ENCODE measurements at regions not wholly inside any gene's neighbourhood (a gene's known extent, or its start where the extent isn't known, plus 50 kb on each side); places are given as distances from the start of the nearest gene placed in this dataset.
"Not testable (repeated sequence)": the region's sequence is repeated elsewhere in the genome, so short reads cannot be mapped to it uniquely, and the experiment has no call there.

DNA sequence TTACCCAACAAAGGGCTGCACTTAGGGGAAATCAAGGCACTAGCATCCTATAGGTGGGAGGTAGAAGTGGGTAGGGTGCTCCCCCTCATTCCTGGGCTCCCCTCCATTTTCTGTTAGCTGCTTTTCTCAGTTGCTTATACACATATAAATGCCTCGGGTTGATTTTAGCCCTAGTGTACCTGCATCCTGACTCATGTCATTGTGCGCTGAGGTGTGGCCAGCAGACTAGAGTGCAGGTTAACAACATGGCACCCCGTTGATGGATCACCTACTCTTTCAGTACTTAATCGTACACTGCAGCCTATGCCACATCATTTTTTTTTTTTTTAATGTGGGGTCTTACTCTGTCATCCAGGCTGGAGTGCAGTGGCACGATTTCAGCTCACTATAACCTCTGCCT, 144.0 kb upstream of the ITGB1 start:
- no peak for DNase-seq (ENCODE audit: extremely low read depth in 1 of 2, low read depth in 1 of 2)

GRCh38 chr10:33101392-33101787, 143.4 kb upstream of the ITGB1 start:
- no peak for DNase-seq (ENCODE audit: extremely low read depth in 1 of 2, low read depth in 1 of 2)

DNA sequence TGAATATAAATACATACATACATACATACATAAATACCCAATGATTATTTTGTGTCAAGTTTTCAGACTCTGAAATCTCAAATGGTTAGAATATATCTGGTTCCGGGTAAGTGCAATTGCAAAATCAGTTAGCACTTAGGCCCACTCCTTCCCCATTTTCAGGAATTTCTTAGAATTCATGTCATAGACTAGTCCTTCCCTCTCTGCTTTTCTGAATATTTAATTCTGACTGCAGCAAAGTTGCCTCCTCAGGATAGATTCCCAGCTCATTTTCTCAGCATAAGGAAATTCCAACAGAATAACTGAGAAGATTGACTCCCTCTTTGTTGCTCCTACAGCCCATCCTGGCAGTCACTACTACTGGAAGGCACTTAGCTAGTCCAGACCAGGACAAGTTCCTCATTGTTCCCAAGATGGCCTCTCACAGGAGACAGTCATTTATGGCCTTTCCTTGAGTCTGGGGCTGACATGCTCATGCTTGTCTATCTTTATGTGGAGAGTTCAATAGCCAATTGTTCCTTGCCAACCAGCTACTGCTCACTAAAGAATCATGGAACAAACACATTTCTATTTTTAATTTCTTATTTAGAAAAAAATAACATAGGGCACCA, 142.9 kb upstream of the ITGB1 start:
- DNase-seq (ENCODE audit: extremely low read depth in 1 of 2, low read depth in 1 of 2) = no peak

- no peak for DNase-seq (ENCODE audit: extremely low read depth in 1 of 2, low read depth in 1 of 2)
Observed at GRCh38 chr10:33099748-33100147, 141.7 kb upstream of the ITGB1 start.

DNA sequence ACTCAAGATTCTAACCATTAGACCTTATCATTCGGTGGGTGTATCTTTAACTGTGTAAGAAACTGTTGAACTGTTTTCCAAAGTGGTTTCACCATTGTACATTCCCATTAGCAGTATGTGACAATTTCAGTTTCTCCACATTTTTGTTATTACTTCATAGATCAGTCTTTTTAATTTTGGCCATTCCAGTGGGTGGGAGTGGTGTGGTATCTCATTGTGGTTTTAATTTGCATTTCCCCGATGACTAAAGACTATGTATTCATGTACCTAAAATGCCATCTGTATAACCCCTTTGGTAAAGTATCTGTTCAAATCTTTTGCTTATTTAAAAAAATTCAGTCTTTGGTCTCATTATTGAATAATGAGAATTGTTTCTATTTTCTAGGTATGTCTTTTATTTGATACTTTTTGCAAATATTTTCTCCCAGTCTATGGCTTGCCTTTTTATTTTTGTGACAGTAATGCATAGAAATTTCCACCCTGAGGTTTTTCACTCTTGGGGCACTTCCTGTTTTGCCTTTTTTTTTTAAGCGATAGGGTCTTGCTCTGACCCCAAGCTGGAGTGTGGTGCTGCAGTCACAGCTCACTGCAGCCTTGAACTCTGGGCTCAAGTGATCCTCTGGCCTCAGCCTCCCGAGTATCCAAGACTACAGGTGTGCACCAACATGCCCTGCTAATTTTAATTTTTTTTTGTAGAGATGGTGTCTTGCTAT, 141.1 kb upstream of the ITGB1 start:
- DNase-seq (ENCODE audit: extremely low read depth in 1 of 2, low read depth in 1 of 2) = no peak

DNA sequence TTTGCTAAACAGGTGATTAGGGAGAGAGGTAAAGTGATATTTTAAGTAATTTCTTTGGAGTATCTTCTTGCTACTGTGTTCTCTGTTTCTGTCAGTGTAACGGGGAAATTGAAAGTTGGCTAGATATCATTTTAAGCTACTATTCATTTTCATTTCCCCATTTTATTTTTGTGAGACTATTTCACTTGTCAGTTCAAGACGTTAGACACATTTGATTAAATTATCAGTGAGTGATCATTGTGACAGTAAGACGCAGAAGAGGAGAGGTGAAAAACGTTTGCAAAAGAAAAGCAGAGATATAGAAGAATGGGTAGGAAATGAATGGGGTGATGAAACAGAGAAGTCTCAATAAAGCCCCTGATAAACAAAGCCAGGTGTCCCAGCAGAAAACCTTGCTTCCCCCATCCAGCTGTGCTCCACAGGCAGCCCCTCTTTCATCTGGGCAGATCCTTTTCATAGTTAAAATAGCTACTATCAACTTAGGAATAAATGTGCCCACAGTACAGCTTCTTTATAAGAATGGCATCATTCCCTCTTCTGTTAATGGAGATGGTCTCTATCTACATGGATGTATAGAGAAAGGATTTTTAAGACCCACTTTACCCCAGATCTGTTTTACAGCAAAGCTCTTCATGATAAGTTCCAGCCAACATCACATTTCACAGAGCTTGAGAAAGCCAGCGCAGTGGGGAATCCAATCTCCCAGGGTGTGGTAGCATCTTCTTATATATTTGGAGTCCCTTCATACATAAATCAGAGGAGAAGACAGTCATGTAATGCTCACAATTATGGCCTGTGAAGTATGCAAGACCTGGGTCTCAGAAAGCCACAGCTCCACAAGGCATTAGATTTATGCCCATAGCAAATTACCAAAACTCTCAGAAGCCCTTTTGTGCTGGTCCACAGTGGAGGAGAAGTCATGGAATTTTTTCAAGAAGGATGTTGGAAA, 138.1 kb upstream of the ITGB1 start:
- DNase-seq (ENCODE audit: extremely low read depth in 1 of 2, low read depth in 1 of 2) = no peak

DNA sequence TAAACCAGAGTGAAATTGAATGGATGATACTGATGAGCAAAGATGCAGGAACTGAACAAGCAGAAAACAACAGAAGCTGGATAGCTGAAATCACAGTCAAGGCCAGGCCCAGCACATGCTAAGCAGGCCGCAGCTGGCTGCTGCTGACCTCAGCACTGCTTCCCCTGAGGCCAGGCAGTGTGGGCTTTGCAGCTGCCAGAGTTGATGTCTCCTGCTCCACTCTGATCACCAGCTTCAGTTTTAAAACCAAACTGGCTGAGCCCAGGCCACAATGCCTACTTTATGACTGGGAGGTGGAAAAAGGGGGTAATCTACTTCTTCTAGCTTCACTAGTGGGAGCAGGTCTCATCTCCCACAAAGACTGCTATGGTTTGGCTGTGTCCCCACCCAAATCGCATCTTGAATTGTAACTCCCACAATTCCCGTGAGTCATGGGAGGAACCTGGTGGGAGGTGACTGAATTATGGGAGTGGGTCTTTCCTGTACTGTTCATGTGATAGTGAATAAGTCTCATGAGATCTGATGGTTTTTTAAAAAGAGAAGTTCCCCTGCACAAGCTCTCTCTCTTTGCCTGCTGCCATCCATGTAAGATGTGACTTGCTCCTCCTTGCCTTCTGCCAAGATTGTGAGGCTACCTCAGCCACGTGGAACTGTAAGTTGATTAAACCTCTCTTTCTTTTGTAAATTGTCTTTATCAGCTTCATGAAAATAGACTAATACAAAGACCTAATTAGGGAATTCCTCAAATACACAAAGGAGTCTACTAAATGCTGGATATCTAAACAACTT, 136.4 kb upstream of the ITGB1 start:
- no peak for DNase-seq (ENCODE audit: extremely low read depth in 1 of 2, low read depth in 1 of 2)

DNA sequence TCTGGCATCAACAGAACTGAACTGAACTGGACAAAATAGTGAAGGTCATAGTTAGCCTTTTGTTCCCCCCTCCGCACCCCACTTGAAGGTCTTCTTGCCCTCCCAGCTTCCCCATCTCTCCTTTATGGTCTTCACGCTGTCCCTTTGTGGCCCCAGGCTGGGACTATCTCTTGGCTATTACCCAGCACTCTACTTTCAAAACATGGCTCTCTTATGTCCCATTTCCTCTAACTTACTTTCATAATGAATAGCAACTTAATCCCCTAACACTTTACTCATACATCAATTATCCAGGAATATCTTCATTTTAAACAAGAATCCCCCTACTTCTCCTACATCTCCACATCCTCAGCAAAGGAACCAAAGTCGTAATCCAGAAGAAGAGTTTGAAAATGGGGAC, 135.3 kb upstream of the ITGB1 start:
- no peak for DNase-seq (ENCODE audit: extremely low read depth in 1 of 2, low read depth in 1 of 2)

GRCh38 chr10:33092596-33092995, 134.6 kb upstream of the ITGB1 start:
- DNase-seq (ENCODE audit: extremely low read depth in 1 of 2, low read depth in 1 of 2) = no peak

- DNase-seq (ENCODE audit: extremely low read depth in 1 of 2, low read depth in 1 of 2) = no peak
Observed at GRCh38 chr10:33091201-33091600, 133.2 kb upstream of the ITGB1 start.

GRCh38 chr10:33088990-33089389, 131.0 kb upstream of the ITGB1 start:
- no peak for DNase-seq (ENCODE audit: extremely low read depth in 1 of 2, low read depth in 1 of 2)

GRCh38 chr10:33087922-33088321, 129.9 kb upstream of the ITGB1 start:
- no peak for DNase-seq (ENCODE audit: extremely low read depth in 1 of 2, low read depth in 1 of 2)

- no peak for DNase-seq (ENCODE audit: extremely low read depth in 1 of 2, low read depth in 1 of 2)
Observed at GRCh38 chr10:33087152-33087551, 129.1 kb upstream of the ITGB1 start.

DNA sequence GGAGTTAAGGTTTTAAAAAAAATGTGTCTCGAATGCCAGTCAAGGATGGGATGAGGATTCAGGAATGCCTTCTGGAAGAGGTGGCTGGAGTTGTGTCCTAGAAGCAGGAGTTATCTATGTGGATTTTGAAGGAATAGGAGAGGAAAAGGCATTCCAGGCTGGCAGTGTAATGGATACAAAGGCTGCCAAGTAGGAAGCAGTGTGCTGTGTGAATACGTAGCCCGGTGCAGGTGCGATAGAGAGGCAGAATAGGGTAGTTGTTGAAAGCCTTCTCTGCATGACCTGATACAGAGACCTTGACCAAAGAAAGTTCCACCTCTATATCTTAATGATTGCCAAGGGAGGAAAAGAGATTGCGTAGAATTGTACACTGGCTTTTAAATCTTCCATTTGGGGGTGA, 128.1 kb upstream of the ITGB1 start:
- DNase-seq (ENCODE audit: extremely low read depth in 1 of 2, low read depth in 1 of 2) = no peak

GRCh38 chr10:33085313-33085833, 127.3 kb upstream of the ITGB1 start:
- no peak for DNase-seq (ENCODE audit: extremely low read depth in 1 of 2, low read depth in 1 of 2)

DNA sequence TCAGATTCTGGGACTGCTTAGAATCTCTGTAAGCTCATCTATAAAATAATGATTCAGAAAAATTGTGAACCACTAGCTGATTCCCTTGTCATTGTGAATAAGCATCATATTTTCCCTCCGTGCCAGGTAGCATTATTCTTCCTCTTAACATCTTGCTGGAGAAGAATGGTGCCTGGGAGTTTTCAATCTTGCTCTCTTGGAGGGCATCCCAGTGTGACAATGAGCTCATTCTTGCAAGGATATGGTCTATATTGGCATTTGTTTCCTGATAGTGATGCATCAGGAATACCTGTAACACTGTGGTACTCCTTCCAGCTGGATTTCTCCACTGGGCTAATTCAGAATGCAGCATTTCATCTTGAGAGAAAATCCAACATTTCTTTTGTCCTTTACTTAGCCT, 126.4 kb upstream of the ITGB1 start:
- DNase-seq (ENCODE audit: extremely low read depth in 1 of 2, low read depth in 1 of 2) = no peak

DNA sequence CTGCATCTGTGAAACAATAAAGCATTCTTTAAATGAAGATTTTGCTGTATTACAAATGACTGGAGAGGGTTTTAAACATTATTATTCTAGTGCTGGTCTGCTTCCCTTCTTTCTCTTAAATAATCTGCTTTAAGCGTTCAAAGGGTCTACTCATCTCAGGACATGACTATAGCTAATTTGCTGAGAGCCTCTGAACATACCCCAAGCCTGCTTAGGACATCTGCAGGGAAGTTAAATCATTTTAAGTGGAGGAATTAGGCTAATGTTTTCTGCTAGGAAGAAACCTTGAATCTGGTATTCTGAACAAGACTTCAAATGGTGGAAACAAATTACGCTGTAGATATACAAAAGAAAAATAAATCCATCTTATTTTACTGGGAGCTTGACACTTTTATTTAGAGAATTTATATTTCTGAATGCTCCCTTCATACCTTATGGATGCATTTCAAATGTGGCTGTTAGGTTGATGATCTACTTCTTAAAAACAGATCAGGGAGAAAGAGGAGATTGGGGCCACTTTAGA, 124.4 kb upstream of the ITGB1 start:
- no peak for DNase-seq (ENCODE audit: extremely low read depth in 1 of 2, low read depth in 1 of 2)

GRCh38 chr10:33080467-33080866, 122.4 kb upstream of the ITGB1 start:
- DNase-seq (ENCODE audit: extremely low read depth in 1 of 2, low read depth in 1 of 2) = not testable (repeated sequence)

DNA sequence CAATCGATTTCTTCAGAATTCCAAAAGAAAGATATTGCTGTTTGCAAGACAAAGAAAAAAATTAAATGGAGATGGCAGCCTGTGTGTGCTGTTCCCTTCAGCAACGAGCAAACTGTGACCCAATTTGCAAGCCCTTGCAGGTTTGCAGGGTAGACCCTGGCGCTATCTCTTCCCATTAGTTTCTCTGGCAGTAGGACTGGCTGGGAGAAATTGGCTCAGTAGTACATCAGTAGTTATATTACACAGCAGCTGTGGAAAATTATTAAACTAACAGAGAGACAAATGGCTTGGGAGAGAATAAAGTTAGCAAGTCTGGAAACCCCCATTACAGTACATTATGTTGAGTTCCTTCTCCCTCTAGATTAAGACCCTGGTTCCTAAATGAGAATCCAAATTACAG, 116.4 kb upstream of the ITGB1 start:
- no peak for DNase-seq (ENCODE audit: extremely low read depth in 1 of 2, low read depth in 1 of 2)

GRCh38 chr10:33073641-33074415, 115.8 kb upstream of the ITGB1 start:
- DNase-seq (ENCODE audit: extremely low read depth in 1 of 2, low read depth in 1 of 2) = no peak

All from activated CD8-positive, alpha-beta memory T cell treated with anti-CD3 and anti-CD28 coated beads for 1 hour (primary cell).